NCI-H345 treated with DMSO at 0.1 percent for 48 hours (cell line): ENCODE measurements at regions not wholly inside any gene's neighbourhood (a gene's known extent, or its start where the extent isn't known, plus 50 kb on each side); places are given as distances from the start of the nearest gene placed in this dataset.
A peak's percentile ranks its signal among the peaks of the same experiment; 100 is the strongest.

Experiments
- DNase-seq: peaks from one replicate; lab custom pipeline; 2025; ENCODE audit not compliant: unreplicated experiment; lab: John Stamatoyannopoulos, UW

DNA sequence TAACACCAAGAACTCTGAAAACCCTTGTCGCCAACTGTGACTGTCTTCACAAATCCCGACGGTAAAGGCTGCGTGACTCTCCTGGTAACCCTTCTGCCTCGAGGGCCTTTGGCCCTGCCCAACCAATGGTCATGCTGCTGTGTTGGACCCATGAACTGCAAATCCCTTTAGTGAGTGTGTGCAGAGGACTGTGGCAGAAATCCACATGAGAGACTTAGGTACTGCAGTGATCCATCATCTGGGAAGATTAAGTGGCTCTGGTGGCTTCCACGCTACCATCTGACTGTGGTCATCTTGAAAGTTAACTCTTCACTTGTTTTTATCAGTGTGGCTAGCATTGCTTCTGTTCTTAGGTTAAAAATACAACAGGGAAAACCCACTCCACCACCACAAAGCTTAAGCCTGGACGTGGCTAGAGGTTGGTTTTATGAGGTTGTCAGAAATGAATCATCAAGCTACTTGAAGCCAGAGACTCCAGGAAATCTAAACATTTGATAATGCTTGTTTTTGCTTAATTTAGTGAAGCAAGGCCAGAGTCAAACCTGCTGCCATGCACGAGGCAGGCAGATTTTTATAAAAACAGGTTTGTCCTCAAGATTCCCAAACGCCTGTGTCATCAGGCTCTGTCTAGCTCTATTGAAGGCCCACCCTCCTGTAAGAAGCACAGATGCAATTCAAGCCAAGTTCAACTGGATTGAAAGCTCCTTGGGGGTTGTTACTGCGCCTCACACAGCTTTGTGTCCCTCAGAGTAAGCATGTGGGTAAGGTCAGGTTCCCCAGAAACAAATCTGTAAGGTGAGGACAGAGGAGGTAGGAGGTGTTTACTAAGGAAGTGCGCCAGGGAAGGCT lies 52.7 kb upstream of the ERCC6L2 start:
- DNase-seq, result no peak

DNA sequence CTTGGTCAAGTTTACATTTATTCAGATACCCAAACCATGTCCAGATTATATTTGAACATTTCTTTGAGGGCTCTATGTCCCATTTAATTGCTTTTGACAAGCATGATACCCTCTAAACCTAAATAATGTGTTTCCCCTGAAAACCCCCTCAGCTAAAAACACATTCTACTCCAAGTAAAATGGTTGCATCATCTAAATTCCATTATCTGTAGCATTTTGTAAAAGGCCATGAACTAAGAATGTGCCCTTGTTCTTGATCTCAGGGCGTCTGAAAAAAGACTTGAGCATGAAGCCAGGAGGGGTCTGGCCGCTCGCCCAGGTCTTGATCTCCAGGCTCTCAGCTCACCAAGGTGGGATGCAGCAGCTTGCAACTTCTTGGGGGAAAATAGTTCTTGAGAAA lies 53.5 kb upstream of the ERCC6L2 start:
- DNase-seq, result no peak

DNA sequence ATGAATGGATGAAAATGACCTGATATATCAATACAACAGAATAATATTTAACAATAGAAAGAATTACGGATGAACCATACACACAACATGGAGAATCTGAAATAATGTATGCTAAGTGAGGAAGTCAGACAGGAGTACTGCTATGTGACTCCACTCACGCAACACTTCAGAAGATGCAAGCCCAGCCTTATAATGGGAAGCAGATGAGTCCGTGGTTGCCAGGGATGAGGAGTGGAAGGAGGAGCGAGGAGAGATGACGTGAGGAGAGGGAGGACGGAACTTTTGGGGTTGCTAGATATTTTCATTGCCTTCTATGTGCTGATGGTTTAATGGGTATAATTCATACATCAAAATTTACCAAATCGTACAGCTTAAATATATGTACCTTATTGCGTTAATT lies 55.4 kb upstream of the ERCC6L2 start:
- DNase-seq, result no peak

DNA sequence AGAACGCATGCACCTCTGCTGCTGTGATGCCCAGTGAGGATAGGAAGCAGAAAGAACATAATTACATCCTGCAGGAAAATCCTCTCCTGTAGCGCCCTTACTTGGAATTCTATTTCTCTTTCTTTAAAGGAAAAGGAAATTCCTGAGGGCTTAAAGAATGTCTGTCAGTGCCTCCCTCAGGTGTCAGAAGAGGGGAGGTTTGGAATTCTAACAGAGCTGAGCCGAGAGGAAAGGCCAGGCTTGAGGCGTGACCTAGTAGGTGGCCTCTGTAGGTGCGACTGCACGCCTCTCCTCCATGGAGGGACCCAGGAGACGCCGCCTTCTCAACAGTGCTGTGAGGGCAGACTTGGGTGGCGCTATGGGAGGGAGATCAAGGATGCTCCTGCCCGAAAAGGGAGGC lies 55.9 kb upstream of the ERCC6L2 start:
- no peak for DNase-seq

DNA sequence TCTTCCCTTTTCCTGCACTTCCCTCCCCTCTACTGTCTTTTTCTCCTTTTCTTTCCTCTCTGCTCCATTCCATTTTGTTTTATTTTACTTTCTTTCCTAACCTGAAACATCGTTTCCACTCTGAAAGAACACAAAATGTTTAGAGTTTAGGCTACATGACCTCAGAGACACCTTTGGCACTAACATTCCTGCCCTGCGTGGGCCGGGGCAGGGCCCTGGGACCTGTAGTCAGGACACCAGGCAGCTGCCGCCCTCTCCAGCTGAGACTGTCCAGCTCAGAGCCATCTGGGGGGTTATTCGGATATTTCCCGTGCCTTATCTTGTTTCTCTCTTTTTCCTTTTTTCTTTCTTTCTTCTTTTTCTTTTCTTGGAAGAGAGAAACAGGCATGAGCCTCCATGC lies 58.3 kb upstream of the ERCC6L2 start:
- DNase-seq, result no peak

DNA sequence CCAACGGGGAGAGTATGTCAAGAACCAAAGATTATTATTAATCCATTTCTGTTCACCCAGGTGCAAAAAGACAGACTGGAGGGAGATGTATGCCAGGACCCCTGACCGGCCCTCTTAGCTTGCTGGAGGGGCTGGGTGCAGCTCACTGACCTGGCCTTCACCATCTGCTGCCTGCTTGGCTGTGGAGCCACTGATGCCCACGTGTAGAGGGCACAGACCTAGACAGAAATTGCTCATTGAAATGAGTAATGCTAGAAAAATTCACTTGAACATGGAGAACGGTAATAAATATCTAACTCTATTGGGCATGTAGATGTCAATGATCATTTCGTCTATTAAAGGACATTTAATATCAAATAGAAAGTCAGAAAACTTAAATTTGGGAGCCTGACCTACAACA lies 58.8 kb upstream of the ERCC6L2 start:
- no peak for DNase-seq

DNA sequence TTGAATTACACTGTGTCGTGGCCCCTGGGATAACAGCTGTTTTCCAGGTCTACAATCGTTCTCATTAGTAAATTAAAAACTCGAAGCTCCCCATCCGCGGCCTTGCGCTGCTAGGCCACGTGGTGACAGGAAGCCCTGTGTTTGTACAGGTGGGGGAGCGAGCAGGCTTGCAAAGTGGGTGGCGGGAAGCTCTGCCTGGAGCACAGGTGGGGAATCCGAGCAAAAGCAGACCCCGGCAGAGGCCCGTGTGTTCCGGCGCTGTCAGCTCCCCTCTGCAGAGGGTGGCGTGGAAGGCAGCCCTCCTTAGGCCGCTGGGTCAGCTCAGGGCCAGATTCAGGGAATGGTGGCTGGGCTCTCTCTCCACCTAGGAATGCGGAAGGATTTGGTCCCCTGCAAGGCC lies 59.5 kb upstream of the ERCC6L2 start:
- no peak for DNase-seq

DNA sequence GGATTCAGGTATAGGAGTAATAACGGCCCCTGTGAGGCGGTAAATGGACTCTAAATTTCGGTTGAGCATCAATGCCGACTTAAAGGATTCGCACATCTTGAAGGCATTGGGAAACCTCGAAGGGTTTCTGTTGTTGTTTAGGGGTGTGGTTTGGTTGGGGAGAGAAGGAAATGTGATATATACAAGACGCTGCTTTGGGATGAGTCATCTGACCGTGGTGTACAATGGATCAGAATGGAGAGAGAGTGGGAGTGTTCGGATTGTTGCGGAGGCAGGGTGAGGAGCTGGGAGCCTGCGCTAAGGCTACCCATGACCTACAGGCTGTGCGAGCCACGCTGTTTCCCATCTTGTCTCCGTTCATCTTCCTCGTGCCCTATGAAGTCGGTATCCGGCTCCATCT lies 60.4 kb upstream of the ERCC6L2 start:
- DNase-seq, result no peak

DNA sequence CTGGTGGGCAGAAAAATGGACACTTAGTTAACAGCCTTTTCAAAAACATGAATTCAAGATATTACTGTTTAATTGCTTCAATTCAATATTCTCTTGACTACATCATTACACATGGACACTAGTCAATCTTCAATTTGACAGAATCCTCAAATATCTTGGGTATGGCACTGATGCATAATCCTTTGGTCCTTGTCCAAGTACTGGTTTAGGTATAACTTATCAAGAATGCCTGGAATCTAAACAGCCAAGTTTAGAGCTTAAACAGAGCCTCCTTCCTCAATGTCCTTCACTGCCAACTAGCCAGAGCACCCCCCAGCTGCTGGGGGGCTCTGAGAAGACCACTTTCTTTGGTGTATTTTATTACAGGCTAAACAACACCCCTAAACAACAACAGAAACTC lies 61.6 kb upstream of the ERCC6L2 start:
- no peak for DNase-seq

DNA sequence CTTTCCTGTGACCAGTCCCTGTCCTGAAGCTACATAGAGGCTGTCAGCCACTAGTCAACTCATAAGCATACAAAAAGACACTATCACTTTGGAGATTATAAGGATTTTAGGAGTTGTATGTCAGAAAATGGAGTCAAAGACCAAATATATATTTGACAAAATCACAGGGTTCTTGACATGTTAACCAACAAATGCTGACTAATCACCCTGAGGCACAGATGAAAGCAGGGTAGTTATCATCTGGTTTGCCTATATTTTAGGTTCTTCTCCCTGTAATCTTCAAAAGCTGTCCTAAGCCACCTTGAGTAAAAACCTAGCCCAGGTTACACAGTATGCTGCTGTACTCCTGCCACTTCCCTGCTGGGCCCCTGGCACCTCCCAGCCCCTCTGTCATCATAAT lies 64.7 kb upstream of the ERCC6L2 start:
- DNase-seq, result no peak

DNA sequence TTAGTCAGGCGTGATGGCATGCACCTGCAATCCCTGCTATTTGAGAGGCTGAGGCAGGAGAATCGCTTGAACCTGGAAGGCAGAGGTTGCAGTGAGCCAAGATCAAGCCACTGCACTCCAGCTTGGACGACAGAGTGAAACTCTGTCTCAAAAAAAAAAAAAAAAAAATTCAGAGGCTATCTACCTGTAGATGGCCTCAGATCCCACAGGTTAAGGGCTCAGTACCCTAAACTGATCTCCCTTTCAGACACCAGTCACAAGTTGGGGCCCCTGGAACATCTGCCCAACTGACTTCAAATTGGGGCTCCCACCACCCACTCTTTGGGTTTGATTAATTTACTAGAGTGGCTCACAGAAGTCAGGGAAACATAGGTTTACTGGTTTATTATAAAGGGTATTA lies 65.4 kb upstream of the ERCC6L2 start:
- DNase-seq, result no peak

DNA sequence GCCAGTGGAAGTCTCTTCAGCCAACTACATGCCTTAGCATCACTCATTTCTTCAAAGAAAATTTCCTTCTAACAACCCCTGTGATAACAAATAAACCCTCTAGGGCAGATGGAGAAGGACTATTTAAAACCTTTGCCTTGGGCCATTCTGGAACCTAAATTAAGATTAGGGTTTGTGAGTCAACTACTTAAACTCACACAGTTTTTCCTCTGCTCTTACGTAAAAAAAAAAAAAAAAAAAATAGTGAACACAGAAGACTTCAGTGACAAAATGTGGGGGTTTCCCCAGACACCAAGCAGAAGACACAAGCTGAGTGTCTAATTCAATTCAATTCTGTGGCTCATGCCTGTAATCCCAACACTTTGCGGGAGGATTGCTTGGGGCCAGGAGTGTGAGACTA lies 65.8 kb upstream of the ERCC6L2 start:
- no peak for DNase-seq

DNA sequence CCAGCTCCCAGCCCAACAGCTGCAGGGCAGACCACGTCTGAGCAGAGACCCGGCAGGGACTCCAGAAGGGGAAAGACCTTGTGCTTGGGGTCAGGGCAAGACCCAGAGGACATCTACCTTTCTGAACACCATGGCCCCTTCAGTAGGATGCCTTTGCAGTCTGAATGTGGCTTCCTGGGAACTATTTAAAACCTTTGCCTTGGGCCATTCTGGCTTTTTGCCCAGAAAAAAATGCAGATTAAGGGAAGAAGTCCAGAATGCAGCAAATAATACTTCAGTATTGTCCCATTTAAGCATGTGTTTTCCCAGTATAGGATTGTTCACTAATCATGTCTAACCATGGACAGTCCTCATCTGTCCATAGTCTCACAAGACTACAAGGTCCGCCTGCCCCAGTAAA lies 67.5 kb upstream of the ERCC6L2 start:
- no peak for DNase-seq

DNA sequence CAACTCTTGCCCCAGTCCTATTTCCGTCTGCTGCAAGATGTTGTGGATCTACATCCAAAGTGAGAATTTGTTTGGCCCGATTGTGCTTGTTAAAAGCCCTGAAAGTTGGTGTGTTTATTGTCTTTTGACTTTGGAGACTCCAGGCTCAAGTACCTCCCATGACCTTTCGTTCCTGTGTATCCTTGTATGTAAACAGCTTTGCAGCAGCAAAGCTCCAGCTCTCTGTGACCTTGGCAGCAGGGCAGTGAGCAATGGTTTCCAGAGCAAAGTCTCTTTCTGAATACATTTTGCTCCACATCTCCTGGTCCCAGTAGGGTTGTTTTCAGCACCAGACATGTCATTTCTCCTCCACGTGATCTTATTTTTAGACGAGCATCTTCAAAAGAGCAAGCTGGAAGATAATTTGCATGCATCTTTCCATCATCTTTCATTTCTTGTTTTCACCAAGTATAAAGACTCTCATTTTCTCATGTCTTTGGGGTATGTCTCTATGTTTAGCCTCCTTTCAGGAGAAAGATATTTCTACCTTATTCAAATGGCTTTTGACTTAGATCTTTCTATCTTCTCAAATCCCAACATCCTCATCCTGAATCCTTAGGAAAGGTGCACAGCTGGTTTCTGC lies 68.1 kb upstream of the ERCC6L2 start:
- no peak for DNase-seq

DNA sequence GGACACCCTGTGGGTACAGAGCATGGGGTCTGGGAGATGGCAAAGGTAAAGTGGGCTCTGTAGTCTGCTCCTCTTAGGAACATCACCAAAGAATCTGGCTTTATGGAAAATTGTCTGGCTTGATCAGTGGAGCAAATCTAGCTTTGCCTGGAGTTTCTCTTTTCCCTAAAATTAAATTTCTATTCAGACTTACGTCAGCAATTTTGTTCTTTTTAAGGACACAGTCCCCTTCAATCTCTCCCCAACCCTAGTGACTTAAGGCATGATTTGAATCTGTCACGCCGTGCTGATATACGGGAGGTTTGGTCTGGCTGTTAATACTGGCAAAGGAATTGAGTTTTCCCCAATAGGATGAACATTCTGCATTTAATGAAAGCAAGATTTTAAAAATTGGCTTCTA lies 72.3 kb upstream of the ERCC6L2 start:
- DNase-seq, result no peak

DNA sequence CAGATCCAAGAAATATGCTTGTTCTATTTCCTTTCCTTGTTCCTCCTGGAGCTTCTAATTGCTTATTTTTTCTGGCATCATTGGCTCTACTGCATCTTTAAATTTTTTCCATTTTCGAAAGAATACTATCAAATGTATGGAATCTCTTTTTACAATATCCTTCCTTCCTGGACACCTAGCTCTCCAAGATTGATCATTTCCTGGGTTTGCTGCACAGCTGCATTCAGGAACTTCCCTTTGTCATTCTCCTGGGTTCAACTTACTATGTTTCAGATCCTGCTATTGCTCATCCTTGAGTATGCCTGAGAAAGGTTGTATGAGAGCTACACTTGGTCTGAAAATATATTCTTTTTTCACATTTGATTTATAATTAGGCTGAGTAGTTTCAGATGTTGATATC lies 73.7 kb upstream of the ERCC6L2 start:
- no peak for DNase-seq

DNA sequence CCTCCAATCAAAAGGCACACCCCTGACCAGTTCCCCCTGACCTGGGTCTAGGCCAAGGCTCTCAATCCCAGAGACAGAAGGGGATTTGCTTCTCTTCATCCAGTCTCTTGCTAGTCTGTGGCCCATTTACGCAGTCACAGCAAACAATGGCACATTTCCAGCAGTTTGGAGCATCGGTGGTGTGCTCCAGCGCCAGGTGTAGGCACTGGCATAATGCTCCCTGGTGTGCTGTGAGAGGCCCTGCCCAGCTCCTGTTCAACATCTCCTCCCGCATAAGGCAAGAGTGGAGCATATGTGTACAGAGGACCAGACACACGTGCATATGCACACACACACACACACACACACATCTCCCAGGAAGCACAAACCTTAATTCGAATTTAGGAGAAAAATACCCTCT lies 79.5 kb upstream of the ERCC6L2 start:
- DNase-seq, result peak; percentile 85

DNA sequence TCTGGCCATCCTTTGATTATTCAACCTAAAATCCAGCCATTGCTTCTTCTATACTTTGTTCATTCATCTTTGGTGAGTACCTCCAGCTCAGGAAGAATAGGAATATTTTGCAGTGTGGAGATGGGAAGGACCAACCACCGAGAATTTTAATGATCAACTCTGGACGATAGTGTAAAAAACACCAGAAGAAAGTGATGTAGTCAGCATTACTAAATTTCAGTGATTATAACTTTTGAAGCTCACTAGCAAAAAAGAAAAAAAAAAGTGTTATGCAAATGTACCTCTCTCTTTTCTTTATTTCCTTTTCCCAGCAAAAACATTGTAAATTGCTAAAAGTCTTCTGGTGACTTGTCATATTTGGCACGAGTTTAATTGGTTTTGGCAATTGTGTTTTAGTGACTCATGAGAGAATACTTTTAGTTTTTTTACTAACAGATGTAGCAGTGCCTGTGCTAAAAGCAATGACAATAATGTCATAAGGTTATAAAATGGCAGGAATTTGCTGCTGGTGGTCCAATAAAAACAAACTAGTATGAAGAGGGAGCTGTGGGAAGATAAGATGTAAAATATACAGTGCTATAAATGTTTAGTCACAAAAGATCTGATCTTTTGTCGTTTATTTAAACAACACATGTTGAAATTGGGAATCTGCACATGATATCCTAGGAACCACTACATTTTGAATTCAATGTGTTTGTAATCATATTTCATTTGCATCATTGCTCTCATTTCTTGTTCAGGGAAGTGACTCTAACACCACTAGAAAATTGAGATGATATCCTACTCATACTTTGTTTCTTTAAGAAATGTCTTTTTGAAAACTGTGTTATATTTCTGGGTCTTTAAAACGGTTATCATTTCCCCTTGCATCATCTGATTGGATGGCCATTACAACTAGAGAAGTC lies 81.3 kb upstream of the ERCC6L2 start:
- DNase-seq, result no peak

DNA sequence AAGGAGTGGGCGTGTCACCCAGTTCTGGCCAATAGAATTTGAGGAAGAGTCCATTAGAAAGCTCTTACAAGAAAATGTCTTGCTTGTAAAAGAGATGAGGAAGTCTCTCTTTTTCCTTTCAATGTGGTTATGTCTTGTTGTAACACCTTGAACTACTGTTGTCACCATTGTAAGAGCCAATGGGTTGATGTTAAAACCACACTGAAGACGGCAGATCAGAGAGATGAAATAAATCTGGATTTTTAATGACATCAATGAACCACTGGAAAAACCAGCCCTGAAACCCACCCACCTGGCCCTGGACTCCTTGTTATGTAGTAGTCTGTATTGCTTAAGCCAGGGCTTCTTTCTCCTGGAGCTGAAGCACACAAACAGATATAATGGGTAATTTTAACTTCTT lies 83.8 kb upstream of the ERCC6L2 start:
- no peak for DNase-seq

DNA sequence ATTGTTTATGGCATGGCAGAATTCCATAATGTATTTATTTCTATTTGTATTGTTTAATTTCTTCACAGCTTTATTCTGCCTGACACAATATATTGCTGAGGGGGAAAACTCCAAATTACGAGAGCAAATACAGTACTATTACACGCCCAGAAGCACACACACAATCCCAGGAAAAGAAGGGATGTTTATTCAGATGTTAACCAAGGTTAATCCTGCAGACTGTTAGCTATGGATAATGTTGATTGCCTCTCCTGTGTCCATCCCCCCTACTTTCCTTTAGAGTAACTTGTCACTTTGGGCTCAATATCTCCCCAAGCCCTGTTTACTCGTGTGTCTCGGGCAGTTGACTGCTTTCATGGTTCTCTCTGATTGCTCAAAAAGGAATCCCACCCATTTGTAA lies 84.2 kb upstream of the ERCC6L2 start:
- DNase-seq, result peak; percentile 10

DNA sequence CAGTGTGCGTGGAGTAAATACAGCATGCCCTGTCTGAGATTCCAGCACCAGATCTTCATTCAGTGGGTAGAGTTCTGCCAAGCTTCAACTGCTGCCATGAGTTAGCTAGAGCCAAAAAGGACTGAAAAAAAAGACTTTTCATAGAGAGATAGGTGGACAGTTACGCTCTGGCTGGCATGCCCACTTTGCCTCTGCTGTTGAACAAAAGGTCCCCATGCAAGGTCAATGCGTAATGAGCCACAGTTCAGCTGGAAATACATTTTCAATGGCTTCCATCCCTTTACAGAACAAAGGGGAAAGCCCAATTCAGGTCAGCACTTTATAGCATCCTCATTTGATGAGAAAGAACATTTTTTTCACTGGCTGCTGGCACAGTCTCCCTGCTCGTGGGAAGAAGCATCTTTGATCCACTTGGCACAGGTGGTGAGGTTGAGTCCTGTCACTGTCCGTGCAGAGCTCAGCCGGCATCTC lies 86.9 kb upstream of the ERCC6L2 start:
- no peak for DNase-seq

DNA sequence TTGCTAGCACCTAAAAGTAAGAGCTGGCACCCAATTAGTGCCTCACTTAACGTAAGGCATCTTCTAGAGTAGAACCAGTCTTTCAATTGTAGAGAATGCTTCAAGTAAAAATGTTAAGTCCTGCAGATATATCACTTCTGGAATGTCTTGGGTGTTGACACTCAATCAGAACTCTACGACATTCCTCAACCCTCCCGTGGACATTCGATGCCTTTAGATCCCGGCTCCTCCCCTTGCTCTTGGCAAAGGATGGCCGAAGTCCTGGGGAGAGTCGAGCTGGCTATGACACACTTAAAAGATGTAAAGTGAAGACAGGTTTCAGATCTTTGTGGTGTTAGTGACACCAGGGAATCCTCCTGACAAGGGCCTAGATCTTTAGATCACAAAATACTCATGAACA lies 87.5 kb upstream of the ERCC6L2 start:
- no peak for DNase-seq
